22Rv1 (cell line): ENCODE measurements at regions not wholly inside any gene's neighbourhood (a gene's known extent, or its start where the extent isn't known, plus 50 kb on each side); places are given as distances from the start of the nearest gene placed in this dataset.

Experiments used
- H3K27ac ChIP-seq: fragments of 450-650 bp; 2 replicates; pipeline ENCODE4 v1.5.1; 2017
- ZFX ChIP-seq: fragments of 450-650 bp; IDR thresholded peaks from 2 replicates; pipeline ENCODE4 v1.6.1; 2017; ENCODE audit warnings: antibody characterized with exemption, borderline replicate concordance
- TF ChIP-seq, protein P1 (sequence below): fragments of 450-650 bp; IDR thresholded peaks from 2 replicates; pipeline ENCODE4 v1.5.1; 2017; ENCODE audit warnings: mild to moderate bottlenecking

DNA sequence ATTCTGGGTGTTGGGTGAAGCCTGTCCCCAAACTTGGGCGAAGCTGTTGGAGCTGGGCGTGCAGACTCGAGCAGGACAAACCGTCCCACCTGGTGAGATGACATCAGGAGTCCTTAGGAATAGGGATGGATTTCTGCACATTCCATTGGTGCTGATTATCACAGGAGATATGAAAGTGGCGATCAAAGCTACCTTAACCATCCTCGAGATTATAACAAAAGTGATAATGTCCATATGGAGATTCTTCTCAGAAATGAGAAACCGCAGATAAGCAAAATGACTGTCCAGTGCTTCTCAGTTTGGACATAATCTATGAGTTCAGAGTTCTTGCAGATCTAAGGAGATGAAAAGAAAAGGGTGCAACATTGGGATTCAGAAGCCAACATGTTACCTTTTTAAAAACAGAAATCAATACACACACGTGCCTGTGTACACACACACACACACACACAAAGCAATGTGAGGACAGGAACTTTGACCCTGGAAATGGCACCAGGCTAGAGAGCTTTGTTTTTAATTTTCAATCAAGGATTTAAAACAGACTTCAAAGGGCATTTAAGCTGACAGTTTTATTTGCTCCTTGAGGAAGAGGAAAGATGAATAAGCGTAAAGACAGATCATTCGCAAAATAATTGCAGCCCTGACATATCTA is 165.4 kb downstream of the CD83 start:
- H3K27ac ChIP-seq, result no peak overlapping the region
- TF ChIP-seq ZFX, result no peak
- TF ChIP-seq, protein P1, sequence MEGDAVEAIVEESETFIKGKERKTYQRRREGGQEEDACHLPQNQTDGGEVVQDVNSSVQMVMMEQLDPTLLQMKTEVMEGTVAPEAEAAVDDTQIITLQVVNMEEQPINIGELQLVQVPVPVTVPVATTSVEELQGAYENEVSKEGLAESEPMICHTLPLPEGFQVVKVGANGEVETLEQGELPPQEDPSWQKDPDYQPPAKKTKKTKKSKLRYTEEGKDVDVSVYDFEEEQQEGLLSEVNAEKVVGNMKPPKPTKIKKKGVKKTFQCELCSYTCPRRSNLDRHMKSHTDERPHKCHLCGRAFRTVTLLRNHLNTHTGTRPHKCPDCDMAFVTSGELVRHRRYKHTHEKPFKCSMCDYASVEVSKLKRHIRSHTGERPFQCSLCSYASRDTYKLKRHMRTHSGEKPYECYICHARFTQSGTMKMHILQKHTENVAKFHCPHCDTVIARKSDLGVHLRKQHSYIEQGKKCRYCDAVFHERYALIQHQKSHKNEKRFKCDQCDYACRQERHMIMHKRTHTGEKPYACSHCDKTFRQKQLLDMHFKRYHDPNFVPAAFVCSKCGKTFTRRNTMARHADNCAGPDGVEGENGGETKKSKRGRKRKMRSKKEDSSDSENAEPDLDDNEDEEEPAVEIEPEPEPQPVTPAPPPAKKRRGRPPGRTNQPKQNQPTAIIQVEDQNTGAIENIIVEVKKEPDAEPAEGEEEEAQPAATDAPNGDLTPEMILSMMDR, result no peak

DNA sequence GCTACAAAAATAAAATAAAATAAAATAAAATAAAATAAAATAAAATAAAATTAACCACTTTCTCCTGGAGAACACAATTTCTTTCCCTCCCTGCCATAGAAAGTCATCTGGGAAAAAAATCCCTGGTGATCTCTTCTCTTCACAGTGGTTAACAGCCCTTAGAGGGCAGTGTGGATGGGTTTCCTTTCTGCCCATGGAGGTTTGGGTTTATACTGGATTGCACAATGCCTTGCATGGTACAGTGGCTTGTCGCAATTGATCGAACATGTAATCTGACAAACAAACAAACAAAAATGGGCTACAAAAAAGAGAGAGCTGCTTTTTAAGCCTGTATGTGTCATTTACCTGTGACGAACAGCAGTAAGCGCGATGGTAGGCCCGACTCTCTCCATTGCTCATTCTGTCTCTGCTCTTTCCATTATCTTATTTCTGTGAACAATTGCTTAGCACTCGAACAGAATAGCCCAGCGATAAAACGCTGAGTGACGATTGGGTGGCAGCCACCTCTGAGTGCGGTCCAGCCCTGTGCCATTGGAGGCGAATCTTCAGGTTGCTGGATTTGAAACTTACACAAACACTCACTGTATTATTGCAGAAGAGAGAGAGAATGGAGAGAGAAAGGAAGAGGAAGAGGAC is 166.1 kb downstream of the CD83 start:
- no peak overlapping the region for H3K27ac ChIP-seq
- no peak for TF ChIP-seq ZFX
- TF ChIP-seq, protein P1, result no peak

DNA sequence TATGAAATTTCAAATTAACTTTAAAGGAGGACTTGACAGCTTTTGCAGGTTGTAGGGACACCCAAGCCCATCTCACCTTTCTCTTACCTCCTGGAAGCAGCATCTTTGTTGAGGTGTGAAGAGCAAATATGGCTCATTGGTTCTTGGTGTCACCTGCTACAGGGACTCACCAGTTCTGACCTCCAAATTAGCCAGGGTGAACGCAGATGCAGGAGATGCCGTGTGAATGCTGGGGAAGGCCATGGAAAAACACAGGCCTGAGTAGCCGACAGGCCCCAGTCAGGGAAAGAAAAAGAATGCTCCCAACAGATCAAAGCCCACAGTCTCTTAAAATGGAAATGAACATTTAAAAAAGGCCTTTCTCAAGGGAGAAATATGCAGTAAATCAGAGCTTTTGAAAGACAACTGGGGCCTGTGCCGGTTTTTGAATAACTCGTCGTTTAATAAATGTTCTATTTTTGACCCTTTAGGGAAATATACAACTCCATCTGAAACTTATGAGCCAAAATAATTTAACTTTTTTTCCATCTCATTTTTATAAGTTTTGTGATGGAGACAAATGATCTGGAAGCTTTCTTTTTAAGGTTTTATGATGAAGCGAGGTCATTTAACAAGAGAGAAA is 167.5 kb downstream of the CD83 start:
- TF ChIP-seq ZFX, result no peak
- TF ChIP-seq, protein P1, result no peak

DNA sequence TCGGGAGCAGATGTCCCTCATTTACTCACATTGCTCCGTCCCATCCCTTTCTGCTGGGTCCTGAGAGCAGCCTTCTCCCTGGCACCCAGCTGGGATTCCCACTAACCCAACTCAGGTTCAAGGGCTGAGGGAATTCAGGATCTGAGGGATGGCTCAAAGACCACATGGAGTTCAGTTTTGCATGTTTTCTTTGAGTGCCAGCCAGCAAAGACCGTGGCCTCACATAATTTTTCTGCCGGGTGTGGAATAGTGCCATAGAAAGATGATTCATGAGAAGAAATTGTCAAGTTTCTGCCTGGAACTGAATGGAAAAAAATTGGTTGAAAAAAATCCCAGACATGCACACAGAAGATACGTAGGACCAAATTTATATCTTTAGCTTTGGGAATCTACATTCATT is 168.6 kb downstream of the CD83 start:
- TF ChIP-seq, protein P1, result no peak
- TF ChIP-seq ZFX, result no peak
- no peak overlapping the region for H3K27ac ChIP-seq

More for the DNA sequence above, 167.5 kb downstream of the CD83 start:
- no peak overlapping the region for H3K27ac ChIP-seq

DNA sequence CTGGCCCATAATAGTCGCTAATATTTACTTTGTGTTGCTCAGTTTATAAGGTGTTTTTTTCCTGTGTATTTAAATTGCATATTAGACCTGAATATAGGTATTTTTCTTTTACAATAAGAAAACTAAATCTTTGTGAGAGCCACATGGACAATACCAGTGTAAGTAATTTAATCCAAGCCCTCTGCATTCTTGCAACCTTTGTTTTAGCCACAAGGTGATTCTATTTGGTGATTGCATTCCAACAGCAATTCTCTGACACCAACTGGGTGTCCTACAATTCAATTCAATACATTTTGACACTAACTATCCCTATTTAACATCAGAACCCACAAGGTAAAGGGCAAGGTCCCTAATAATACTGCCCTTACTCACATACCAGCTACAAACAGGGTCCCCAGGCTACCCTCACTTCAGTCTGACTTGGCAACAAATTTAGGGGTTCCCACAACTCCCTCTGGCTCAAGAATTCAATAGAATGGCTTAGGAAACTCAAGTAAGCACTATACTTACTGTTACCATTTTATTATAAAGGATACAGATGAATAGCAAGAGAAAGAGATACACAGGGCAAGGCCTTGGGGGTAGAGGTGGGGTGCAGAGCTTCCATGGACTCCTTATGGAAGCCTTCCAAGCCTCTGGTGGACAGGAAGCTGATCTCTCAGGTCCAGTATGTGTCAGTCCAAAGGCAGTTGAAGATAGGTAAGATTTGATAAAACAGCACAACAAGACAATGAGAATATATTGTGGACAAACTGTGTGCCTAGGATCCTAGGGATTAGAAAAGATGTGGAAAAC is 169.3 kb downstream of the CD83 start:
- TF ChIP-seq, protein P1, result no peak
- no peak for TF ChIP-seq ZFX
- no peak overlapping the region for H3K27ac ChIP-seq

DNA sequence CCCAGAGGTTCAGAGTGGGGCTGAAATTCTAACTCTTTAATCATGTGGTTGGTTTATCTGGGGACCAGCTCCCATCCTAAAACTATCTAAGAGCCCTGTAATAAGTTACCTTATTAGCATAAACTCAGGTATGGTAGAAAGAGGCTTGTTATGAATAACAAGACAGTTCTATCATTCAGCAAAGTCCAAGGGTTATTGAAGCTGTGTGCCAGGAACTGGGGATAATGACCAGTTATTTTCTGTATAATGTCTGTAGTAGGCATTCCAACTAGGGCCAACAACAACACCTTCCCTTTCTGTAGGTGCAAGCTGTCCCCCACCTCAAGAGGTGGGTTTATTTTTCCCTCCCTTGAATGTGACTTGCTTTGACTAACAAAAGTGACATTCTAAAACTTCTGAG is 170.1 kb downstream of the CD83 start:
- TF ChIP-seq, protein P1, result no peak
- no peak for TF ChIP-seq ZFX
- no peak overlapping the region for H3K27ac ChIP-seq
